ENCODE measurements at regions not wholly inside any gene's neighbourhood (a gene's known extent, or its start where the extent isn't known, plus 50 kb on each side); places are given as distances from the start of the nearest gene placed in this dataset.
"Not testable (repeated sequence)": the region's sequence is repeated elsewhere in the genome, so short reads cannot be mapped to it uniquely, and the experiment has no call there.

DNA sequence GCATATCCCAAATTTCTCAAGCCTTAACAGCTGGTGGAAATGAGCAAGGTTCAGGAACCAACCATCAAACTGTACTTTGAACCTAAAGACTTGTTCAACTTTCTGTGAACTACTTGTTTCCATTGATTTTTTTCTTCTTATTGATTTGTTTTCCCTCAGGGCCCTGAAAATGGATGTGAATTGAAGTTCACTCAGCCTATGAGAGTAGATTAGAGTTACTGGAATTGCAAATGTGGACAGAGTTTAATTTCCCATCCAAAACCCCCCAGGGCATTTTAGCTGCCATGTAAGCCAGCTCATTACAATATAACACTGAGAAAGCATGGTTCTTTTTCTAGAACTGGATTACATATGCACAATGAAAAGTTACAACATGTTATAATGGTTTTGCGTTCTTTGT, 1105.7 kb downstream of the REEP3 start:
- no peak for DNase-seq

- DNase-seq: no peak
Observed at GRCh38 chr10:64630534-64630933, 1109.3 kb downstream of the REEP3 start.

GRCh38 chr10:64635906-64636305, 1114.7 kb downstream of the REEP3 start:
- DNase-seq: no peak

DNA sequence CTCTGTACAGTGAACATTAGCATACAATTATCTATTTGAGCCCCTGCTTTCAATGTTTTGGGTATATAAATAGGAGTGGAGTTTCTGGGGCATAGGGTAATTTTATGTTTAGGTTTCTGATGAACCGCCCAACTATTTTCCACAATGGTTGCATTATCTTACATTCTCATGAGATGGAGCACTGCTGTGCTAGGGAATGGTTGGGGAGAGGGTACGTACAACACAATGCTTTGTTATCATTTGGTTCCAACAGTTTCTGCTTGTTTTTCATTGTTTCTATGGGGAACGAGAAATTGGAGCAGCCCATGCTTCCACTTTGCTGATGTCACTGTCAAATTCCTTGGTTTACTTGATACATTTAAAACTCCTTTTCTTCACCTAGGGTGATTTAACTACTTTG, 1115.3 kb downstream of the REEP3 start:
- no peak for DNase-seq

- no peak for DNase-seq
Observed at GRCh38 chr10:64637939-64638338, 1116.7 kb downstream of the REEP3 start.

- peak; percentile 61 to 72 for DNase-seq
Observed at GRCh38 chr10:64648915-64649314, 1127.7 kb downstream of the REEP3 start.

GRCh38 chr10:64658528-64658927, 1137.3 kb downstream of the REEP3 start:
- DNase-seq: no peak

- DNase-seq: no peak
Observed at GRCh38 chr10:64659311-64659710, 1138.1 kb downstream of the REEP3 start.

DNA sequence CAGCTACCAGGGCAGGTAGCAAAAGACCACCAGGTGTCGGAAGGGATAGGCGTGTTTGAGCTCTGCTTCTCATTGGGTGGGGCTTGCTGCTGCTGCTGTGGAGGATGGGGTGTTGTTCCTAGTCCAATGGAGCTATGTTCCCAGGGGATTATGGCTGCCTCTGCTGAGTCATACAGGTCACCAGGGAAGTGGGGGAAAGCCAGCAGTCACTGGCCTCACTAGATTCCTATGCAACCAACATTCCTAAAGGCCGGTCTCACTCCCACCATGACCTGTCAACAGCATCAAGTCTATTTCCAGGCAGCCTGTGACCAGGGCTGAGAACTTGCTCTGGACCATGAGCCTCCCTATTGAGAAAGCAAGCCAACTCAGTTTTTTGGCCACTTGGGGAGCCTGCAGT, 1160.8 kb downstream of the REEP3 start:
- no peak for DNase-seq

DNA sequence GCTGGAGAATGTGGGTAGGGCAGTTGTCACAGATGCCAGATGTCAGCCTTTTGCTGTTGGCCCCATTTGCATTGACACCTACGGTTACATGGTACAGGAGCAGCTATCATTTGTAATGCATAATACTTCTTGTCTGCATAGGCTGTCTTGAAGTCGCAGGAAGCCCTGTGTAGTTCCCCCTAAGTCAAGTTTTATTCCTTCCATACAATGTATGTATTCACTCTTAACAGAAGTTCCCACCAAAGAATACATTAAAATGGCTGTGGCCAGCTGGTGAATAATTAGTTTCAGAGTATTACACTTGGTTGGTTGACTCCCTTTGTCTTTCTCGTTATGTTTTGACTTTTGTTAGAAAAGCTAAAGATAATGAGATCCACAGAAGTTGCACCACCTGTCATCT, 1169.0 kb downstream of the REEP3 start:
- DNase-seq: no peak

- DNase-seq: no peak
Observed at GRCh38 chr10:64699244-64699643, 1178.0 kb downstream of the REEP3 start.

DNA sequence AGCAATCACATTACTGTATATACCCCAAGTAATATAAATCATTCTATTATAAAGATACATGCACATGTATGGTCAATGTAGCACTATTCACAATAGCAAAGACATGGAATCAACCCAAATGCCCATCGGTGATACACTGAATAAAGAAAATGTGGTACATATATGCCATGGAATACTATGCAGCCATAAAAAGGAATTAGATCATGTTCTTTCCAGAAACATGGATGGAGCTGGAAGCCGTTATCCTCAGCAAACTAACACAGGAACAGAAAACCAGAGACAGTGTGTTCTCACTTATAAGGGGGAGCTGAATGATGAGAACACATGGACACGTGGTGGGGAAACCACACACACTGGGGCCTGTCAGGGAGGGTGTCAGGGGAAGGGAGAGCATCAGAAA, 1180.9 kb downstream of the REEP3 start:
- not testable (repeated sequence) for DNase-seq

- DNase-seq: no peak
Observed at GRCh38 chr10:64708884-64709681, 1187.9 kb downstream of the REEP3 start.

- no peak for DNase-seq
Observed at GRCh38 chr10:64726466-64726865, 1205.3 kb downstream of the REEP3 start.

DNA sequence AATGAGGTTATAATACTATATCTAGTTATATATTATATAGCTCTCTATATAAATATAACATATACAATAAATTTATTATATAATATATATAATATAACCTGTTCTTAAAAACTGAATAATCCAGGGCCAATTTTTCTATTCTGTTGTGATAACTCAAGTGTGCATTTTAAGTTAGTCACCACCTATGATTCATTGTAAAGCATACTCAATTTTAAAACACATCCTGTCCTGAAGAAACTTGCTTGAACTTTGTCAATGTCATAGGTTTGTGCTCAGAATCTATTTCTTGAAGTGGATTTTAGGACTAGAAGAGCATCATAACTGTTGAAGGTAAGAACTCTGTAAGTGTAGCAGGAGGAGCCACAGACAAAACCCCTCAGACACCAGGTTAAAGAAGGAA, 1209.8 kb downstream of the REEP3 start:
- no peak for DNase-seq

- DNase-seq: peak in 1 of 2 donors; percentile 3
Observed at GRCh38 chr10:64732372-64732957, 1211.3 kb downstream of the REEP3 start.

- DNase-seq: peak in 1 of 2 donors; percentile 7
Observed at GRCh38 chr10:64733980-64734379, 1212.8 kb downstream of the REEP3 start.

DNA sequence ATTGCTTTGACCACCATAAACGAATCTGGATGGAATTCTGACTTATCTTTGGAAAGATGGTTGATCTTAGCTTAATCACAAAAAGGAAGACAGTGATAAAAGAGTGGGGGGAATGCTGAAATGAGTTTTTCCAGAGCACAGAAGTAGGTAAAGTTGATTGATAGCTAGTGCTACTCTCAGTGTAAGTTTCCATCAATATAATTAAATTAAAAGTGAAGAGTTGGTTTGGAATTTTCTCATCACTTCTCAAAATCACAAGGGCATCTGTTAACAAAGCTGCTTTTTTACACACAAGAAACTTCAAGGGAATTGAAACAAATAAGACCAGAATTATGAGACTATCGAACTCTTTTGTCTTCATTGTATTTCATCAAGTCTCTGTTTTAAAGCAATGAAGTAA, 1217.3 kb downstream of the REEP3 start:
- no peak for DNase-seq

- DNase-seq: no peak
Observed at GRCh38 chr10:64745565-64745964, 1224.4 kb downstream of the REEP3 start.

DNA sequence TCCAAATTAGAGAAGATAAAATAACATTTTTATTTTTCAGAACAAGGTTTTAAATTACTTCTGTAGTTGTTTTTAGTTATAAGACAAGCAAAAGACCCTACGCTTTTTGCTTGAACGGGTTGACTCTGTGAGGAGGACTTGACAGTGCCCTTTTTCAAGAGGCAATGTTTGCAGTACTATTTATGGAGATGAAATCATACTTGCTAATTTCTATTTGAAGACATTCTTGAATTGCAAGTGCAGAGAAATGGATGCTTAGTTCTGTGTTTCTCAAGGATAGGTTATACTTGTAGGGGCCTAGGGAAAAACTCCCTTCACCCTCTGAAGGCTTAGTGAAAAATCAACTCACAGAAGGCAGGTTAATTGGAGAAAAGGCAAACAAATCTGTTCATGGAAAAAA, 1229.5 kb downstream of the REEP3 start:
- no peak for DNase-seq

DNA sequence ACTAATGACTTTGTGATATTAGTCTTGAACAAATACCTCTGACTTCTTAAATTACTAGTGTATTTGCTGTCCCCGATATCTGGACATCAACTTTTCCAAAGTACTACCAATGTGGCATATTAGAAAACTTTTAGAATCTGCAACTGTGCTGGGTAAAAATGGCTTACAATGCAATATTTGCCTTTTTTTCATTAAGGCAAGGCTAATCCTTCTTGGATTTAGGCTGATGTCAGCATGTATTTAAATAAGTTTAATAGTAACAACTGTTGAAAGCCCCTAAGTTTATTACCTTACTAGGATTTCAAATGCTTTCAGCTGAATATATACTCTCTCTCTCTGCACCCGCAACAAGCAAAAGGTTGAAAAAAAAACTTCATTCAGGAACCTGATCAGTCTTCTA, 1232.3 kb downstream of the REEP3 start:
- no peak for DNase-seq

- no peak for DNase-seq
Observed at GRCh38 chr10:64760371-64760770, 1239.2 kb downstream of the REEP3 start.

DNA sequence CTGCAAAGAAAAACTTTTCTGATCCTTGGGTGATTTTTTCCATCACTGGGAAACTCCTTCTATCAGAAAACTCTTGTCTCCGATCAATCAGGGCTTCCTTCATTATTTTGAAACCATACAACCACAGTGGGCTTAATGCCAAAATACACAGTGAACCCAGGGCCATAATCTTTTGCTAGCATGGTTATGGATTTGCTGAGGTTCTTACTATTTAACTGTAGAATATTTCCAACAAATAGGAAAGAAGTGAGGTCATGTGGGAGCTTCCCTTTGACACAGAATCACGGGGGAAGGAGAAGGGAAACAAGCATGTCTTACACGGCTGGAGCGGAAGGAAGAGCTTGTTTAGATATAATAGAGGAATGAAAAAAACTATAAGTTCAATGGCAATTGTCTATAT, 1241.7 kb downstream of the REEP3 start:
- DNase-seq: no peak

GRCh38 chr10:64765498-64765897, 1244.3 kb downstream of the REEP3 start:
- DNase-seq: no peak
